ENCODE measurements at regions not wholly inside any gene's neighbourhood (a gene's known extent, or its start where the extent isn't known, plus 50 kb on each side); places are given as distances from the start of the nearest gene placed in this dataset.

DNA sequence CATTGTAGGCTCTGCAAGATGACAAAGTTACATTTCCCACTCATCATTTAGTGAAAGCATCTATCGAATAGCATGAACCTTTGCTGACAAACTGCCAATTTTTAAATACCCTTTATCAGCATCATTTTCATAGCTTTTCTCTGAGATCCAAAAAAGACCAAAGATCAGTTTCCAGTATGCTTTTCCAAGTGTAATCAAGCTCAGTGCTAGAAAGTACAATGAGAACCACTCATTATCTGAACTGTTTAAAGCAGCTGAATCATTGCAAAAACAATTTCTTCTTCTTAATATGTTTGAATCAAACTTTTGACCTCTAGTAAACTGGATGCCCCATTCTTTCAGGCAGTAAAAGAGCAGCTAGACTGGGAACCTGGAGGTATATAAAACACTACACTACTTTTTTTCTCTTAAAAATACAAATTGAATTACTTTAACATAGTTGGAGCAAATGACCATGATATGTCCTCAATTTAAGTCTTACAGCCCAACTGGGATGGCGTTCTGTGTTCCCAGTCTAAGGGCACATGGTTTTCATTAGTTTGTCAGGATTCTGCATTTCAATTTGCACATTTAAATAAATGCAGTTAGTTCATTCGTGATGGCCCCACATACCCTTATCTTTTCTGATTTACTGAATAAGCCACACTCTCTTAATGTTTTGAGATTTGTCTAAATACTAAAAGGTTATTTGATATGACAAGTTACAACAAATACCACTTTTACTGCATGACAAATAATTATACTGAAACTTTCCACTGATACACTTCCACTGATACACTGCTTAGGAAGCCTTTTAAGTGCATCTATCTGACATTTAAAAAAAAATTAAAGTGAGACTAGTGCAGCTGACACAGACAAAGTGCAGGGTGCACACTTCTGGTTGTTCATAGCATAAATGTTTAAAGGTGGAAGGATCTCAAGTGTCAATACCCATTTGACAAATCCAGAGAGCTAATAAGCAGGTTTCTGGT lies 146.0 kb upstream of the FRMD4B start:
- no peak for DNase-seq
- Histone ChIP-seq H3K4me2 (replicated peaks; ENCODE audit: extremely low read depth, low read length, poor library complexity, severe bottlenecking) (no peak overlapping the region), H3K9ac (ENCODE audit: insufficient read depth, low read length, poor library complexity, severe bottlenecking) (no peak overlapping the region), H3K36me3 (replicated peaks in 1 of 2; ENCODE audit: control insufficient read depth in 1 of 2, insufficient read depth in 2 of 2, low read length in 2 of 2) (peaks cover 0 to 5% of the 10 kb centered on the region in 2 donors), H3K27ac (ENCODE audit: low read depth in 1 of 2, low read length in 2 of 2) (no peak overlapping the region), H3K4me3 (replicated peaks in 1 of 3; ENCODE audit: low read depth in 2 of 3, low read length in 3 of 3) (no peak overlapping the region), H2AFZ (ENCODE audit: insufficient read depth, low read depth, low read length, poor library complexity, severe bottlenecking) (no peak overlapping the region), H4K20me1 (ENCODE audit: insufficient read depth, low read length) (peaks cover 10% of the 10 kb centered on the region), H3K27me3 (ENCODE audit: control insufficient read depth in 2 of 2, insufficient read depth in 2 of 2, low read length in 2 of 2) (no peaks in the 10 kb centered on the region), H3K79me2 (ENCODE audit: insufficient read depth, low read length) (peaks cover 25% of the 10 kb centered on the region), H3K9me3 (replicated peaks in 1 of 2; ENCODE audit: control insufficient read depth in 1 of 2, insufficient read depth in 1 of 2, low read length in 2 of 2) (no peaks in the 10 kb centered on the region), H3K4me1 (ENCODE audit: control insufficient read depth in 1 of 2, insufficient read depth in 2 of 2, low read length in 2 of 2) (peaks cover 5 to 7% of the 10 kb centered on the region in 2 donors)
- 80% methylated on average over 1 of the region's 3 CpGs for WGBS (ENCODE audit: insufficient coverage)
- TF ChIP-seq, protein P1, sequence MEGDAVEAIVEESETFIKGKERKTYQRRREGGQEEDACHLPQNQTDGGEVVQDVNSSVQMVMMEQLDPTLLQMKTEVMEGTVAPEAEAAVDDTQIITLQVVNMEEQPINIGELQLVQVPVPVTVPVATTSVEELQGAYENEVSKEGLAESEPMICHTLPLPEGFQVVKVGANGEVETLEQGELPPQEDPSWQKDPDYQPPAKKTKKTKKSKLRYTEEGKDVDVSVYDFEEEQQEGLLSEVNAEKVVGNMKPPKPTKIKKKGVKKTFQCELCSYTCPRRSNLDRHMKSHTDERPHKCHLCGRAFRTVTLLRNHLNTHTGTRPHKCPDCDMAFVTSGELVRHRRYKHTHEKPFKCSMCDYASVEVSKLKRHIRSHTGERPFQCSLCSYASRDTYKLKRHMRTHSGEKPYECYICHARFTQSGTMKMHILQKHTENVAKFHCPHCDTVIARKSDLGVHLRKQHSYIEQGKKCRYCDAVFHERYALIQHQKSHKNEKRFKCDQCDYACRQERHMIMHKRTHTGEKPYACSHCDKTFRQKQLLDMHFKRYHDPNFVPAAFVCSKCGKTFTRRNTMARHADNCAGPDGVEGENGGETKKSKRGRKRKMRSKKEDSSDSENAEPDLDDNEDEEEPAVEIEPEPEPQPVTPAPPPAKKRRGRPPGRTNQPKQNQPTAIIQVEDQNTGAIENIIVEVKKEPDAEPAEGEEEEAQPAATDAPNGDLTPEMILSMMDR (IDR thresholded peaks at IDR 0.05): no peak
- peak overlapping the region in 1 of 7 donors; percentile 50 for H3K27ac Mint-ChIP-seq
- intact Hi-C loops (cut with micrococcal nuclease): no loop called here
- peaks cover 19% of the 10 kb centered on the region for H3K4me1 Mint-ChIP-seq
- H3K27me3 Mint-ChIP-seq (ENCODE audit: low read depth in 3 of 3): peaks cover 0 to 2% (median 2%) of the 10 kb centered on the region in 3 donors
- peaks cover 1 to 15% of the 10 kb centered on the region in 2 donors for H3K36me3 Mint-ChIP-seq
- H3K9me3 Mint-ChIP-seq: peaks cover 0 to 2% (median 0%) of the 10 kb centered on the region in 7 donors
- H3K4me3 Mint-ChIP-seq: no peak overlapping the region

DNA sequence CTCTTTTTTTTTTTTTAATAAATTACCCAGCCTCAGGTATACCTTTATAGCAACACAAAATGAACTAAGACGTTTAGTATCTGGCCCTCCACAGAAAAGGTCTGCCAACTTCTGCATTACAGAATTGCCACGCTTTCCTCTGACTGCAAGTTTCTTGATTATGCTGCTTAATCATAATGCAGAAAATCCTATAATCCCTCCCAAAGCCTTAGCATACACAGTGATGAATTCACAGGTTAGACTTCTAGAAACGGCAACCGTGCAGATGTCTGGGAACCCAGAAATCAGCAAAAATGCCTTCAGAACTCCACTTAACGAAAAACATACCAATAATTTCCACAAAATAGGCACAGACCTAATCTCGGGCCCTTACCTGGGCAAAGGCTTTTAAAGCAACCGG lies 144.7 kb upstream of the FRMD4B start:
- Mint-ChIP-seq H3K9me3 (peaks cover 0 to 2% (median 0%) of the 10 kb centered on the region in 7 donors), H3K27me3 (ENCODE audit: low read depth in 3 of 3) (peaks cover 0 to 2% (median 2%) of the 10 kb centered on the region in 3 donors), H3K4me3 (no peak overlapping the region), H3K27ac (no peak overlapping the region), H3K36me3 (peaks cover 1 to 7% of the 10 kb centered on the region in 2 donors), H3K4me1 (peaks cover 30% of the 10 kb centered on the region)
- H3K9ac ChIP-seq (ENCODE audit: insufficient read depth, low read length, poor library complexity, severe bottlenecking): no peak overlapping the region
- H3K27me3 ChIP-seq (ENCODE audit: control insufficient read depth in 2 of 2, insufficient read depth in 2 of 2, low read length in 2 of 2): no peaks in the 10 kb centered on the region
- H3K36me3 ChIP-seq (replicated peaks in 1 of 2; ENCODE audit: control insufficient read depth in 1 of 2, insufficient read depth in 2 of 2, low read length in 2 of 2): peaks cover 0 to 3% of the 10 kb centered on the region in 2 donors
- H3K79me2 ChIP-seq (ENCODE audit: insufficient read depth, low read length): peaks cover 23% of the 10 kb centered on the region
- DNase-seq: no peak
- H3K4me2 ChIP-seq (replicated peaks; ENCODE audit: extremely low read depth, low read length, poor library complexity, severe bottlenecking): no peak overlapping the region
- no peak overlapping the region for H3K27ac ChIP-seq (ENCODE audit: low read depth in 1 of 2, low read length in 2 of 2)
- 98% methylated on average over 5 of the region's 7 CpGs for WGBS (ENCODE audit: insufficient coverage)
- H4K20me1 ChIP-seq (ENCODE audit: insufficient read depth, low read length): peaks cover 10% of the 10 kb centered on the region
- no peak overlapping the region for H3K4me3 ChIP-seq (replicated peaks in 1 of 3; ENCODE audit: low read depth in 2 of 3, low read length in 3 of 3)
- H3K9me3 ChIP-seq (replicated peaks in 1 of 2; ENCODE audit: control insufficient read depth in 1 of 2, insufficient read depth in 1 of 2, low read length in 2 of 2): no peaks in the 10 kb centered on the region
- H3K4me1 ChIP-seq (ENCODE audit: control insufficient read depth in 1 of 2, insufficient read depth in 2 of 2, low read length in 2 of 2): peaks cover 12 to 15% of the 10 kb centered on the region in 2 donors
- intact Hi-C loops (cut with micrococcal nuclease): no loop called here
- H2AFZ ChIP-seq (ENCODE audit: insufficient read depth, low read depth, low read length, poor library complexity, severe bottlenecking): no peak overlapping the region
- TF ChIP-seq, protein P1 (IDR thresholded peaks at IDR 0.05): no peak

All from CD14-positive monocyte (primary cell).